Ishikawa (cell line): ENCODE measurements at regions not wholly inside any gene's neighbourhood (a gene's known extent, or its start where the extent isn't known, plus 50 kb on each side); places are given as distances from the start of the nearest gene placed in this dataset.

Experiments
- CEBPB ChIP-seq: IDR thresholded peaks from 2 replicates; pipeline ENCODE4 v1.6.1; 2012
- CREB1 ChIP-seq: IDR thresholded peaks from 2 replicates; pipeline ENCODE4 v1.6.1; 2012; ENCODE audit warnings: low read depth
- EGR1 ChIP-seq: IDR thresholded peaks from 2 replicates; pipeline ENCODE4 v1.6.1; 2012
- EP300 ChIP-seq: IDR thresholded peaks from 2 replicates; pipeline ENCODE4 v1.6.1; 2012; ENCODE audit warnings: borderline replicate concordance
- FOXM1 ChIP-seq: IDR thresholded peaks from 2 replicates; pipeline ENCODE4 v1.6.1; 2012; ENCODE audit warnings: low read depth, borderline replicate concordance
- NFIC ChIP-seq: IDR thresholded peaks from 2 replicates; pipeline ENCODE4 v1.6.1; 2012
- RAD21 ChIP-seq: IDR thresholded peaks from 2 replicates; pipeline ENCODE4 v1.6.1; 2012; ENCODE audit warnings: low read depth
- REST ChIP-seq: IDR thresholded peaks from 2 replicates; pipeline ENCODE4 v1.6.1; 2012; ENCODE audit warnings: low read depth, mild to moderate bottlenecking
- TAF1 ChIP-seq: IDR thresholded peaks from 2 replicates; pipeline ENCODE4 v1.6.1; 2012; ENCODE audit warnings: low read depth, mild to moderate bottlenecking
- TCF12 ChIP-seq: IDR thresholded peaks from 2 replicates; pipeline ENCODE4 v1.6.1; 2012; ENCODE audit warnings: low read depth
- TEAD4 ChIP-seq: IDR thresholded peaks from 2 replicates; pipeline ENCODE4 v1.6.1; 2012
- USF1 ChIP-seq: IDR thresholded peaks from 2 replicates; pipeline ENCODE4 v1.6.1; 2012
- YY1 ChIP-seq: IDR thresholded peaks from 2 replicates; pipeline ENCODE4 v1.6.1; 2012; ENCODE audit warnings: low read depth
- ZBTB7A ChIP-seq: IDR thresholded peaks from 2 replicates; pipeline ENCODE4 v1.6.1; 2012; ENCODE audit warnings: low read depth
- TF ChIP-seq, protein P1 (sequence below): IDR thresholded peaks from 2 replicates; pipeline ENCODE4 v1.6.1; 2012

DNA sequence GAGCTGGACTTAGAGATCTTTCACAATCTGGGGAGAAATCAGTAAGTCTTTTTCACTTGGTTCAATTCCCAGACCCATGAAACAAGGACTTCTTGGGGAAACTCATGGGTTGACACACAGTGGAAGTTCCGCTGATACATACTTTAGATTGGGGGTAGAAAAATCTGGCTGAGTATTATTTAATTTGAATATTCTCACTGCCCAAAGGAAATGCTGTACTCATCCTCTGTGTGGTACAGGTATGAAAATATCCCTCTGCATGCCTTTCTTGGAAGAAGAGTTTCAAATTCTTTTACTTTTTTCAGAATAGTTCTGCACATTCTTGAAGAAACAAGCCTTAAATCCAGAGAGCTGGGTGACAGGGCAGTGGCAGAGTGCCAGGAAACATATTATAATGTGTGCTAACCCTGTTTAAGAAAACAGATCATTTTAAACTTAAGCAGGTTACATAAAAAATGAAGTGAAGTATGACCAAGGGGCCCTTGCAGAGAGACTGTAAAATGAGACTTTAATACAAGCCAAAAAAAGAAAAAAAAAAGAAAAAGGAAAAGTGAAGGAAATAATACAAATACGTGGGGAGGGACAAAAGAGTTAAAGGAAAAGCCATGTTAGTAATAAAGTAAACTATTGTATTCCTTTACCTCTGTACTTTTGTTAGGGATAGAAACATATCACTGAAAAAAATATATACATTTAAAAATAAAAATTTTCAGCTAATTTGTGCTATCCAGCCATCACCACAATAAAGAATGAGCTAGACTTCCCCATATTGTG, 173.4 kb upstream of the NR3C1 start:
- TF ChIP-seq REST: no peak
- peak; percentile 79 for TF ChIP-seq NFIC
- TF ChIP-seq TAF1: no peak
- no peak for TF ChIP-seq EGR1
- TF ChIP-seq TCF12: peak; percentile 21; the same call in 1 of the 2 replicates
- TF ChIP-seq CREB1: no peak
- peak; percentile 60 for TF ChIP-seq TEAD4

- no peak for TF ChIP-seq EGR1
- no peak for TF ChIP-seq YY1
- TF ChIP-seq EP300: no peak
- TF ChIP-seq NFIC: no peak
- no peak for TF ChIP-seq USF1
- TF ChIP-seq, protein P1, sequence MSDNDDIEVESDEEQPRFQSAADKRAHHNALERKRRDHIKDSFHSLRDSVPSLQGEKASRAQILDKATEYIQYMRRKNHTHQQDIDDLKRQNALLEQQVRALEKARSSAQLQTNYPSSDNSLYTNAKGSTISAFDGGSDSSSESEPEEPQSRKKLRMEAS: no peak
- no peak for TF ChIP-seq FOXM1
- TF ChIP-seq TEAD4: no peak
- no peak for TF ChIP-seq CREB1
- no peak for TF ChIP-seq CEBPB
- no peak for TF ChIP-seq TAF1
- TF ChIP-seq TCF12: no peak
- TF ChIP-seq RAD21: no peak
- TF ChIP-seq REST: no peak
- no peak for TF ChIP-seq ZBTB7A
These were observed 171.8 kb upstream of the NR3C1 start for GRCh38 chr5:143575286-143575685.

DNA sequence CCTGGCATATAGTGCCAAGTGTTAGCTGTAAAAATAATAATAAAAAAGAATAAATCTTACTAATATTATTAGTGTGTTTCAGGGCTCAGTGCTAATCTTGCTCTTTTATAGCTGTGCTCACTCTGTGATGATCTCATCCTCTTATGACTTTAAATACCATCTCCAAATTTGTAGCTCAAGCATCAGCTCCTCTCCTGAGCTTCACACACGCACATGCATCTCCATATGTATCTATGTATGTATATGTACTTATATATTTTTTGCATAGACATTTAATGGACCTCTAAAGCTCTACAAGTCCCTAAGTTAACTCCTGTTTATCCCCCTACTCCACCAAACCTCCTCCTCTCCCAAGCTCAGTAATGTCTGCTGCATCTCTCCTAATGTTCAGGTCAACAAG, 170.8 kb upstream of the NR3C1 start:
- no peak for TF ChIP-seq EGR1
- TF ChIP-seq REST: no peak
- no peak for TF ChIP-seq RAD21
- TF ChIP-seq, protein P1: no peak
- TF ChIP-seq FOXM1: no peak
- no peak for TF ChIP-seq USF1
- TF ChIP-seq TEAD4: no peak
- TF ChIP-seq EP300: no peak
- no peak for TF ChIP-seq CREB1
- no peak for TF ChIP-seq NFIC
- TF ChIP-seq TAF1: no peak
- TF ChIP-seq ZBTB7A: no peak
- TF ChIP-seq CEBPB: no peak
- TF ChIP-seq YY1: no peak
- TF ChIP-seq TCF12: no peak

DNA sequence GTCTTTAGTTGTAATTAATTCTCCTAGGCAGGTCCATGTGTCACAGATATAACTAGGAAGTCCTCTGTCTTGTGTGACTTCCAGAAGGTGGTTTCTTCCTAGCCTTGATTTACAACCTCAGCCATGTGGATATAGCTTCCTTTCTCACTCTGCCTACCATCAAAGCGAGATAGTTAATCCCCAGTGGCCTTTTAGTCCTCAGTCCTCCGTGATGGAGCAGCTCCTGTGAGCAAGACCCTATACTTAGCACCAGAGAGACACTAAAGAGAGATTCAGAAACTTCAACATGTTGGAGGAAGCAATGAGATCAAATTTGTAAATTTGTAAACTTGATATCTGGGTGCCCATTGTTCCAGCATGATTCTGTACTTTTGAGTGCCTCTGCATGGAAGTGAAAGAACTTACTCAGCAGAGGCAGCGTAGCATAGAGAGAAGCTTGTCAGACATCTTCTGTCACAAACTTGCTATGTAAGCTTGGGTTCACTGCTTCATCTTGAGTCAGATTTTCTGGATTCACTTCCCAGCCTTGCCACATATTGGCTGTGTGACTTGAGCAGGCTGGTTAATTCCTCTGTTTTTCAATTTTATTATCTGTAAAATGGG, 170.2 kb upstream of the NR3C1 start:
- TF ChIP-seq EGR1 (no peak), NFIC (no peak), REST (no peak), CREB1 (no peak), TCF12 (no peak), EP300 (no peak), ZBTB7A (no peak)
- TF ChIP-seq, protein P1: no peak
